ENCODE measurements at regions not wholly inside any gene's neighbourhood (a gene's known extent, or its start where the extent isn't known, plus 50 kb on each side); places are given as distances from the start of the nearest gene placed in this dataset.

DNA sequence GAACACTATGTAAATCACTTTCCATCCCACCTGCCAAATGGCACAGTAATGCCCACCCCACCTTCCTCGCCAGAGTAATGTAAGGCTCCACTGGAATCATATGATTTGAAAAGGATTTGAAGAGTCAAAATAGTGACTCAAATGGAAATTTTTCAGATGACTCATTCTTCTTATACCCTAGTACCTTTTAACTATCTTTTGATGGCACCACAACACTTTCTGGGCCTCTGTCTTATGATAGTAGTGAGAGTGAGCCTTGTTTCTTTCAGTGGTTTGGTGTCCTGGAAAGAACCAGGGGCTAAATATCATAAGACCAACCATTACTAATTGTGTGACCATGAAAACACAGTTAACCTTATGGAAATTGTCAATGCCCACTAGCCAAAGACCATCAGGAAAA, 235.4 kb upstream of the SLC14A2 start:
- Histone ChIP-seq H3K27ac (ENCODE audit: low read length) (no peak overlapping the region), H3K79me2 (ENCODE audit: low read length) (no peaks in the 10 kb centered on the region), H2AFZ (ENCODE audit: low read length) (no peak overlapping the region), H3K9me3 (ENCODE audit: low read length) (no peaks in the 10 kb centered on the region), H3K9me2 (replicated peaks; ENCODE audit: insufficient read depth, low read length) (no peaks in the 10 kb centered on the region), H3K4me2 (ENCODE audit: low read depth, low read length, poor library complexity, severe bottlenecking) (no peak overlapping the region), H3K4me1 (ENCODE audit: low read length) (peaks cover 66% of the 10 kb centered on the region), H3K9ac (ENCODE audit: low read length) (no peak overlapping the region), H3K36me3 (ENCODE audit: insufficient read depth, low read length) (no peaks in the 10 kb centered on the region), H3K4me3 (ENCODE audit: low read length) (no peak overlapping the region), H3K27me3 (ENCODE audit: low read length) (no peaks in the 10 kb centered on the region), H4K20me1 (ENCODE audit: insufficient read depth, low read depth, low read length) (no peaks in the 10 kb centered on the region)
- DNase-seq = no peak

GRCh38 chr18:45381282-45381681, 234.0 kb upstream of the SLC14A2 start:
- no peak overlapping the region for H3K9ac ChIP-seq (ENCODE audit: low read length)
- H3K4me3 ChIP-seq (ENCODE audit: low read length) = no peak overlapping the region
- H3K9me2 ChIP-seq (replicated peaks; ENCODE audit: insufficient read depth, low read length) = no peaks in the 10 kb centered on the region
- H3K36me3 ChIP-seq (ENCODE audit: insufficient read depth, low read length) = no peaks in the 10 kb centered on the region
- peaks cover 69% of the 10 kb centered on the region for H3K4me1 ChIP-seq (ENCODE audit: low read length)
- no peak overlapping the region for H3K4me2 ChIP-seq (ENCODE audit: low read depth, low read length, poor library complexity, severe bottlenecking)
- no peaks in the 10 kb centered on the region for H3K27me3 ChIP-seq (ENCODE audit: low read length)
- no peaks in the 10 kb centered on the region for H3K9me3 ChIP-seq (ENCODE audit: low read length)
- H3K79me2 ChIP-seq (ENCODE audit: low read length) = no peaks in the 10 kb centered on the region
- no peaks in the 10 kb centered on the region for H4K20me1 ChIP-seq (ENCODE audit: insufficient read depth, low read depth, low read length)
- no peak overlapping the region for H3K27ac ChIP-seq (ENCODE audit: low read length)
- no peak overlapping the region for H2AFZ ChIP-seq (ENCODE audit: low read length)
- DNase-seq = no peak

DNA sequence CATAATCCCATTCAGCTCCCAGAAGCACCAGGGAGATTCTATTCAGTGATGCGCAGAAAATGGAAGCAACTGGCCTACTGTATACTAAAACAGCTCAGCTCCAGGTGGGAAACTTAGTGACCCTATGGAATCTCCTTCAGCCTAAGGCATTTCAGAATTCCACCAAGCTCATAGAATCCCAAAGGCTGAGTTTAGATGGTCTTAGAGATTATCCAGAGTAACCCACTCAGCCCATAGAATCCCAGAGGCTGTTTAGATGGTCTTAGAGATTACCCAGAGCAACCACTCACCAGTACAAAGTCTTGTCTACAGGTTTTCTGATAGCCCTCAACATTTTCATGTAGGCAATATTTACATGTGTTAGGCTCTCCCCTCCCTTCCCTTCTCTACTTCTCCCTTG, 232.0 kb upstream of the SLC14A2 start:
- Histone ChIP-seq H4K20me1 (ENCODE audit: insufficient read depth, low read depth, low read length) (no peaks in the 10 kb centered on the region), H2AFZ (ENCODE audit: low read length) (peak overlapping the region; percentile 7), H3K4me3 (ENCODE audit: low read length) (no peak overlapping the region), H3K27ac (ENCODE audit: low read length) (peak overlapping the region; percentile 34), H3K9me2 (replicated peaks; ENCODE audit: insufficient read depth, low read length) (no peaks in the 10 kb centered on the region), H3K79me2 (ENCODE audit: low read length) (no peaks in the 10 kb centered on the region), H3K36me3 (ENCODE audit: insufficient read depth, low read length) (no peaks in the 10 kb centered on the region), H3K27me3 (ENCODE audit: low read length) (no peaks in the 10 kb centered on the region), H3K4me1 (ENCODE audit: low read length) (peaks cover 73% of the 10 kb centered on the region), H3K9ac (ENCODE audit: low read length) (peak overlapping the region; percentile 8), H3K9me3 (ENCODE audit: low read length) (no peaks in the 10 kb centered on the region), H3K4me2 (ENCODE audit: low read depth, low read length, poor library complexity, severe bottlenecking) (peak overlapping the region; percentile 26)
- peak; percentile 57 for DNase-seq

- Histone ChIP-seq H3K4me2 (ENCODE audit: low read depth, low read length, poor library complexity, severe bottlenecking) (peak overlapping the region; percentile 23), H3K9me3 (ENCODE audit: low read length) (no peaks in the 10 kb centered on the region), H2AFZ (ENCODE audit: low read length) (0 out of 2 replicates have a peak overlapping the region, but pooled peaks have one; percentile 7), H3K79me2 (ENCODE audit: low read length) (no peaks in the 10 kb centered on the region), H3K9me2 (replicated peaks; ENCODE audit: insufficient read depth, low read length) (no peaks in the 10 kb centered on the region), H3K36me3 (ENCODE audit: insufficient read depth, low read length) (no peaks in the 10 kb centered on the region), H3K27me3 (ENCODE audit: low read length) (no peaks in the 10 kb centered on the region), H4K20me1 (ENCODE audit: insufficient read depth, low read depth, low read length) (no peaks in the 10 kb centered on the region), H3K4me1 (ENCODE audit: low read length) (peaks cover 78% of the 10 kb centered on the region), H3K9ac (ENCODE audit: low read length) (peak overlapping the region; percentile 32), H3K27ac (ENCODE audit: low read length) (peak overlapping the region; percentile 86), H3K4me3 (ENCODE audit: low read length) (no peak overlapping the region)
- peak; percentile 95 for DNase-seq
Measured at GRCh38 chr18:45384137-45384961, 230.9 kb upstream of the SLC14A2 start.

GRCh38 chr18:45384962-45385315, 230.3 kb upstream of the SLC14A2 start:
- Histone ChIP-seq H3K9ac (ENCODE audit: low read length) (peak overlapping the region; percentile 32), H3K36me3 (ENCODE audit: insufficient read depth, low read length) (no peaks in the 10 kb centered on the region), H3K27ac (ENCODE audit: low read length) (peak overlapping the region; percentile 86), H2AFZ (ENCODE audit: low read length) (0 out of 2 replicates have a peak overlapping the region, but pooled peaks have one; percentile 5), H3K4me2 (ENCODE audit: low read depth, low read length, poor library complexity, severe bottlenecking) (peak overlapping the region; percentile 23), H3K9me3 (ENCODE audit: low read length) (no peaks in the 10 kb centered on the region), H3K4me1 (ENCODE audit: low read length) (peaks cover 78% of the 10 kb centered on the region), H3K79me2 (ENCODE audit: low read length) (no peaks in the 10 kb centered on the region), H4K20me1 (ENCODE audit: insufficient read depth, low read depth, low read length) (no peaks in the 10 kb centered on the region), H3K4me3 (ENCODE audit: low read length) (no peak overlapping the region), H3K9me2 (replicated peaks; ENCODE audit: insufficient read depth, low read length) (no peaks in the 10 kb centered on the region), H3K27me3 (ENCODE audit: low read length) (no peaks in the 10 kb centered on the region)
- DNase-seq = no peak

DNA sequence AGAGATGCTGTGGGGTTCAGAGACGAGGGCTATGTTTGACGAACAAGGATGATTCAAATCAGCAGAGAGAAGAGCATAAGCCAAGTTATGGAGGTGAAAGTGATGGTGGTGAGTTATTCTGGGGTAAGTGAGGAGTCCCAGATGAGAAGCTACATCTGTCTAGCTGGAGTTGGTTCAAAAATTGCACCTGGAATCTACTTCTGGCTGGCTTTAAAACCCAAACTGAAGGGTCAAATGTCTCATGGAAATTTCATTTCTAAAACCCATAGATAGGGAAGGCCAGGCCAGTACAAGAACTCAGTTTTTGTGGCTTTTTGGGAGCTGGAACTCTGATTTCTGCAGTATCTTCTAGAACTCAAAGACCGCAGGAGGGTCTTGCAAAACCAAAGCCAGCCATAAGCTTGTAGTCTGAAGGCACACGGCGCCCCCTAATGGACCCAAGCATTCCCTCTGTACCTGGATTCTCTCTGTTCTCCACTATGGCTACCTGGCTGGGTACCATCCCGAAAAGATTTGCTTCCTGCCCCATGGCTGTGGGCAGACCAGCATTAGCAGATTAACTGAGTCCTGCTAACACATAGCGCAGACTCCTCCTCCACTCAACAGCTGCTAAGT, 229.1 kb upstream of the SLC14A2 start:
- Histone ChIP-seq H3K4me1 (ENCODE audit: low read length) (peaks cover 76% of the 10 kb centered on the region), H3K27me3 (ENCODE audit: low read length) (no peaks in the 10 kb centered on the region), H2AFZ (ENCODE audit: low read length) (peak overlapping the region; percentile 45; the same call in 1 of the 2 replicates), H3K9me3 (ENCODE audit: low read length) (no peaks in the 10 kb centered on the region), H3K27ac (ENCODE audit: low read length) (peak overlapping the region; percentile 86), H3K9ac (ENCODE audit: low read length) (peak overlapping the region; percentile 32), H3K4me3 (ENCODE audit: low read length) (no peak overlapping the region), H3K9me2 (replicated peaks; ENCODE audit: insufficient read depth, low read length) (no peaks in the 10 kb centered on the region), H3K4me2 (ENCODE audit: low read depth, low read length, poor library complexity, severe bottlenecking) (peak overlapping the region; percentile 23), H3K79me2 (ENCODE audit: low read length) (no peaks in the 10 kb centered on the region), H3K36me3 (ENCODE audit: insufficient read depth, low read length) (no peaks in the 10 kb centered on the region), H4K20me1 (ENCODE audit: insufficient read depth, low read depth, low read length) (no peaks in the 10 kb centered on the region)
- peak; percentile 90 for DNase-seq

DNA sequence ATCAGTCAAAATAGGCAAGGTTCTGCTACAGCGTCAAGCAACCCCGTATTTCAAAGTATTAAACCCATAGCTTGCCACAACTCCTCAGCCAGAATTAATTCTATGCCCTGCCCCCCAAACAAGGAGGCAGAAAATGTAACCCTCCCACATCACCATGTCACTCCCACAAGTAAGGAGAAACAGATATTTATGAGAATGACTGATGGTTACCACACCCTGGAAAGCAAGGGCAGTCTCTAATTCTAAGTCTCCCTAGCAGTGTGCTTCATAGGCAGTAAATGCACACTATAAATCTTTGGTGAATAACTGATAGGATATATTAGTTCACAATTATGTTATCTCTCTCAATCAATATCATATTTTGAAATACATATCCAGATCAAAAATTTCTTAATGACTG, 228.0 kb upstream of the SLC14A2 start:
- Histone ChIP-seq H3K36me3 (ENCODE audit: insufficient read depth, low read length) (no peaks in the 10 kb centered on the region), H3K4me3 (ENCODE audit: low read length) (no peak overlapping the region), H3K9me2 (replicated peaks; ENCODE audit: insufficient read depth, low read length) (no peaks in the 10 kb centered on the region), H4K20me1 (ENCODE audit: insufficient read depth, low read depth, low read length) (no peaks in the 10 kb centered on the region), H3K9ac (ENCODE audit: low read length) (no peak overlapping the region), H3K27ac (ENCODE audit: low read length) (peak overlapping the region; percentile 86), H3K79me2 (ENCODE audit: low read length) (no peaks in the 10 kb centered on the region), H3K27me3 (ENCODE audit: low read length) (no peaks in the 10 kb centered on the region), H2AFZ (ENCODE audit: low read length) (no peak overlapping the region), H3K9me3 (ENCODE audit: low read length) (no peaks in the 10 kb centered on the region), H3K4me1 (ENCODE audit: low read length) (peaks cover 67% of the 10 kb centered on the region), H3K4me2 (ENCODE audit: low read depth, low read length, poor library complexity, severe bottlenecking) (no peak overlapping the region)
- DNase-seq = no peak

DNA sequence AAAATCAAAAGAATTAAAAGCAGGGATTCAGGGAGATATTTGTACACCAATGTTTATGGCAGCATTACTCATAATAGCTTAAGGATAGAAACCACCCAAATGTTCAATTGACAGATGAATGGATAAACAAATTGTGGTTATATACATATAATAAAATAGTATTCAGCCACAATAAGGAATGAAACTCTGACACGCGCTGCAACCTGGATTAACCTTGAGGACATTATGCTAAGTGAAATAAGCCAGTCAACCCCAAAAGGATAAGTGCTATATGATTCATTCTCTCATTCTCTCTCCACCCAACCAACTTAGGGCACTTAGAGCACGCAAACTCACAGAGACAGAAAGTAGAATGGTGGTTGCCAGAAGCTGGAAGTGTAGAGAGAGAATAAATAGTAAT, 216.8 kb upstream of the SLC14A2 start:
- H3K79me2 ChIP-seq (ENCODE audit: low read length) = no peaks in the 10 kb centered on the region
- no peaks in the 10 kb centered on the region for H3K9me3 ChIP-seq (ENCODE audit: low read length)
- no peak overlapping the region for H3K9ac ChIP-seq (ENCODE audit: low read length)
- no peak overlapping the region for H2AFZ ChIP-seq (ENCODE audit: low read length)
- H3K27me3 ChIP-seq (ENCODE audit: low read length) = no peaks in the 10 kb centered on the region
- peaks cover 20% of the 10 kb centered on the region for H3K4me1 ChIP-seq (ENCODE audit: low read length)
- H4K20me1 ChIP-seq (ENCODE audit: insufficient read depth, low read depth, low read length) = no peaks in the 10 kb centered on the region
- no peak overlapping the region for H3K4me3 ChIP-seq (ENCODE audit: low read length)
- no peak for DNase-seq
- H3K27ac ChIP-seq (ENCODE audit: low read length) = no peak overlapping the region
- H3K4me2 ChIP-seq (ENCODE audit: low read depth, low read length, poor library complexity, severe bottlenecking) = no peak overlapping the region
- no peaks in the 10 kb centered on the region for H3K36me3 ChIP-seq (ENCODE audit: insufficient read depth, low read length)
- 0 out of 2 replicates have a peak, but pooled peaks cover 1% of the 10 kb centered on the region for H3K9me2 ChIP-seq (replicated peaks; ENCODE audit: insufficient read depth, low read length)

All from Karpas-422 (cell line).